ENCODE measurements at regions not wholly inside any gene's neighbourhood (a gene's known extent, or its start where the extent isn't known, plus 50 kb on each side); places are given as distances from the start of the nearest gene placed in this dataset.

- Histone ChIP-seq H3K27me3 (ENCODE audit: insufficient read depth, low read length) (no peaks in the 10 kb centered on the region), H3K9ac (ENCODE audit: low read length) (no peak overlapping the region), H3F3A (ENCODE audit: insufficient read depth, low read length) (no peaks in the 10 kb centered on the region), H3K4me1 (ENCODE audit: insufficient read depth, low read length, severe bottlenecking) (no peaks in the 10 kb centered on the region), H3K79me2 (ENCODE audit: insufficient read depth, low read length) (no peaks in the 10 kb centered on the region), H3K9me2 (ENCODE audit: low read depth, low read length) (no peaks in the 10 kb centered on the region), H2AFZ (ENCODE audit: low read length) (no peak overlapping the region), H4K20me1 (ENCODE audit: insufficient read depth, low read length) (no peaks in the 10 kb centered on the region), H3K4me3 (ENCODE audit: low read depth, low read length, poor library complexity, severe bottlenecking) (no peak overlapping the region), H3K9me3 (ENCODE audit: low read length) (no peaks in the 10 kb centered on the region), H3K27ac (ENCODE audit: low read depth, low read length, poor library complexity, severe bottlenecking) (no peak overlapping the region), H3K36me3 (ENCODE audit: insufficient read depth, low read length) (no peaks in the 10 kb centered on the region), H3K4me2 (ENCODE audit: low read length) (no peak overlapping the region)
- TF ChIP-seq EZH2 (IDR thresholded peaks at IDR 0.05; ENCODE audit: borderline replicate concordance, low read length) (no peak), CTCF (IDR thresholded peaks at IDR 0.05; ENCODE audit: low read length) (no peak)
Measured at GRCh38 chr5:93302711-93303110, 278.3 kb downstream of the NR2F1-AS1 start.

GRCh38 chr5:93300945-93301344 is 280.1 kb downstream of the NR2F1-AS1 start:
- H3K4me3 ChIP-seq (ENCODE audit: low read depth, low read length, poor library complexity, severe bottlenecking), result no peak overlapping the region
- no peak for TF ChIP-seq EZH2 (IDR thresholded peaks at IDR 0.05; ENCODE audit: borderline replicate concordance, low read length)
- no peak for TF ChIP-seq CTCF (IDR thresholded peaks at IDR 0.05; ENCODE audit: low read length)
- H3K27me3 ChIP-seq (ENCODE audit: insufficient read depth, low read length), result no peaks in the 10 kb centered on the region
- H3K36me3 ChIP-seq (ENCODE audit: insufficient read depth, low read length), result no peaks in the 10 kb centered on the region
- no peaks in the 10 kb centered on the region for H3K4me1 ChIP-seq (ENCODE audit: insufficient read depth, low read length, severe bottlenecking)
- no peaks in the 10 kb centered on the region for H4K20me1 ChIP-seq (ENCODE audit: insufficient read depth, low read length)
- no peak overlapping the region for H3K27ac ChIP-seq (ENCODE audit: low read depth, low read length, poor library complexity, severe bottlenecking)
- no peaks in the 10 kb centered on the region for H3K9me3 ChIP-seq (ENCODE audit: low read length)
- H3K9me2 ChIP-seq (ENCODE audit: low read depth, low read length), result no peaks in the 10 kb centered on the region
- H3K79me2 ChIP-seq (ENCODE audit: insufficient read depth, low read length), result no peaks in the 10 kb centered on the region
- no peaks in the 10 kb centered on the region for H3F3A ChIP-seq (ENCODE audit: insufficient read depth, low read length)
- no peak overlapping the region for H3K4me2 ChIP-seq (ENCODE audit: low read length)
- H3K9ac ChIP-seq (ENCODE audit: low read length), result no peak overlapping the region
- H2AFZ ChIP-seq (ENCODE audit: low read length), result no peak overlapping the region

GRCh38 chr5:93300309-93300923 is 280.6 kb downstream of the NR2F1-AS1 start:
- Histone ChIP-seq H3K36me3 (ENCODE audit: insufficient read depth, low read length) (no peaks in the 10 kb centered on the region), H3K27ac (ENCODE audit: low read depth, low read length, poor library complexity, severe bottlenecking) (no peak overlapping the region), H3K4me3 (ENCODE audit: low read depth, low read length, poor library complexity, severe bottlenecking) (no peak overlapping the region), H3K4me1 (ENCODE audit: insufficient read depth, low read length, severe bottlenecking) (no peaks in the 10 kb centered on the region), H3K9ac (ENCODE audit: low read length) (no peak overlapping the region), H3K79me2 (ENCODE audit: insufficient read depth, low read length) (no peaks in the 10 kb centered on the region), H3F3A (ENCODE audit: insufficient read depth, low read length) (no peaks in the 10 kb centered on the region), H3K9me3 (ENCODE audit: low read length) (no peaks in the 10 kb centered on the region), H3K9me2 (ENCODE audit: low read depth, low read length) (no peaks in the 10 kb centered on the region), H4K20me1 (ENCODE audit: insufficient read depth, low read length) (no peaks in the 10 kb centered on the region), H3K27me3 (ENCODE audit: insufficient read depth, low read length) (no peaks in the 10 kb centered on the region), H3K4me2 (ENCODE audit: low read length) (no peak overlapping the region), H2AFZ (ENCODE audit: low read length) (no peak overlapping the region)
- TF ChIP-seq EZH2 (IDR thresholded peaks at IDR 0.05; ENCODE audit: borderline replicate concordance, low read length) (no peak), CTCF (IDR thresholded peaks at IDR 0.05; ENCODE audit: low read length) (no peak)

All from OCI-LY1 (cell line).